22Rv1 (cell line): ENCODE measurements at regions not wholly inside any gene's neighbourhood (a gene's known extent, or its start where the extent isn't known, plus 50 kb on each side); places are given as distances from the start of the nearest gene placed in this dataset.

Source experiments
- H3K27ac ChIP-seq: fragments of 450-650 bp; 2 replicates; pipeline ENCODE4 v1.5.1; 2017
- CTCF ChIP-seq: fragments of 450-650 bp; IDR thresholded peaks from 2 replicates; pipeline ENCODE4 v1.5.1; 2017; ENCODE audit warnings: mild to moderate bottlenecking
- ZFX ChIP-seq: fragments of 450-650 bp; IDR thresholded peaks from 2 replicates; pipeline ENCODE4 v1.6.1; 2017; ENCODE audit warnings: antibody characterized with exemption, borderline replicate concordance

- H3K27ac ChIP-seq = no peak overlapping the region
- TF ChIP-seq CTCF = no peak
- no peak for TF ChIP-seq ZFX
Measured at GRCh38 chr14:26928019-26928418, 330.2 kb upstream of the NOVA1 start.

- no peak for TF ChIP-seq CTCF
- no peak for TF ChIP-seq ZFX
- H3K27ac ChIP-seq = no peak overlapping the region
Measured at GRCh38 chr14:26929361-26929760, 331.5 kb upstream of the NOVA1 start.

- TF ChIP-seq CTCF (no peak), ZFX (no peak)
- H3K27ac ChIP-seq = no peak overlapping the region
Measured at GRCh38 chr14:26930576-26930975, 332.7 kb upstream of the NOVA1 start.

- TF ChIP-seq CTCF = no peak
- no peak for TF ChIP-seq ZFX
- H3K27ac ChIP-seq = no peak overlapping the region
Measured at GRCh38 chr14:26932606-26933005, 334.8 kb upstream of the NOVA1 start.

- TF ChIP-seq ZFX (no peak), CTCF (no peak)
- H3K27ac ChIP-seq = no peak overlapping the region
Measured at GRCh38 chr14:26933431-26933830, 335.6 kb upstream of the NOVA1 start.

GRCh38 chr14:26934151-26934550, 336.3 kb upstream of the NOVA1 start:
- H3K27ac ChIP-seq = no peak overlapping the region
- TF ChIP-seq CTCF = no peak
- TF ChIP-seq ZFX = no peak

GRCh38 chr14:26935733-26936132, 337.9 kb upstream of the NOVA1 start:
- no peak overlapping the region for H3K27ac ChIP-seq
- no peak for TF ChIP-seq CTCF
- TF ChIP-seq ZFX = no peak
